Naive B cell (primary cell): ENCODE measurements at regions not wholly inside any gene's neighbourhood (a gene's known extent, or its start where the extent isn't known, plus 50 kb on each side); places are given as distances from the start of the nearest gene placed in this dataset.

ENCODE experiments used
- ATAC-seq, 2 donors: fragments of 150-1000 bp; cut with Tn5 transposase; 2 replicates each; pipeline ENCODE4 v1.10.0; 2021; ENCODE audit warnings: low read depth in 2 of 2, mild to moderate bottlenecking in 2 of 2, moderate library complexity in 2 of 2
- DNase-seq: peaks from one replicate; pipeline ENCODE4 v3.0.0; 2022
- H3K27ac Mint-ChIP-seq, 6 donors: one replicate each; pipeline ENCODE4 v1.8.0; 2020 to 2022; ENCODE audit warnings: mild to moderate bottlenecking in 6 of 6, mixed read lengths in 6 of 6, moderate library complexity in 5 of 6, inconsistent platforms in 2 of 6
- H3K27me3 Mint-ChIP-seq, 3 donors: one replicate each; pipeline ENCODE4 v1.8.0; 2021 to 2022; ENCODE audit warnings: mixed read lengths in 3 of 3, mild to moderate bottlenecking in 1 of 3
- H3K36me3 Mint-ChIP-seq, 2 donors: one replicate each; pipeline ENCODE4 v1.8.0; 2020 to 2022; ENCODE audit warnings: mixed read lengths in 2 of 2, inconsistent platforms in 1 of 2, mild to moderate bottlenecking in 1 of 2
- H3K4me1 Mint-ChIP-seq, 3 donors: one replicate each; pipeline ENCODE4 v1.8.0; 2020 to 2022; ENCODE audit warnings: mixed read lengths in 3 of 3, inconsistent platforms in 1 of 3, mild to moderate bottlenecking in 1 of 3, moderate library complexity in 1 of 3
- H3K4me3 Mint-ChIP-seq, 8 donors: one replicate each; pipeline ENCODE4 v1.8.0; 2020 to 2022; ENCODE audit warnings: mild to moderate bottlenecking in 8 of 8, mixed read lengths in 8 of 8, moderate library complexity in 8 of 8, inconsistent platforms in 2 of 8
- H3K9me3 Mint-ChIP-seq, 7 donors: one replicate each; pipeline ENCODE4 v1.8.0; 2020 to 2022; ENCODE audit warnings: mixed read lengths in 7 of 7, mild to moderate bottlenecking in 5 of 7, inconsistent platforms in 2 of 7, moderate library complexity in 1 of 7

GRCh38 chr10:128943111-128943510, 523.9 kb upstream of the MGMT start:
- Mint-ChIP-seq H3K27ac (peak overlapping the region in 1 of 6 donors; percentile 11), H3K36me3 (peaks cover 7 to 9% of the 10 kb centered on the region in 2 donors), H3K27me3 (peaks cover 0 to 12% (median 0%) of the 10 kb centered on the region in 3 donors), H3K4me1 (no peaks in the 10 kb centered on the region), H3K9me3 (peaks cover 9 to 22% (median 14%) of the 10 kb centered on the region in 7 donors), H3K4me3 (no peak overlapping the region)
- DNase-seq (no peak), ATAC-seq (no peak)

GRCh38 chr10:128945398-128945797, 521.6 kb upstream of the MGMT start:
- Mint-ChIP-seq H3K9me3 (peaks cover 9 to 22% (median 14%) of the 10 kb centered on the region in 7 donors), H3K36me3 (peaks cover 7 to 9% of the 10 kb centered on the region in 2 donors), H3K4me3 (peak overlapping the region in 1 of 8 donors; percentile 74), H3K27me3 (no peaks in the 10 kb centered on the region), H3K27ac (peak overlapping the region in 1 of 6 donors; percentile 89), H3K4me1 (no peaks in the 10 kb centered on the region)
- ATAC-seq: no peak
- no peak for DNase-seq

- DNase-seq (no peak), ATAC-seq (no peak)
- Mint-ChIP-seq H3K36me3 (peaks cover 7 to 9% of the 10 kb centered on the region in 2 donors), H3K4me1 (no peaks in the 10 kb centered on the region), H3K9me3 (peaks cover under 1 to 12% (median 10%) of the 10 kb centered on the region in 7 donors), H3K27me3 (no peaks in the 10 kb centered on the region), H3K27ac (no peak overlapping the region), H3K4me3 (no peak overlapping the region)
These were observed 516.7 kb upstream of the MGMT start for GRCh38 chr10:128950159-128950915.

- H3K27ac Mint-ChIP-seq: no peak overlapping the region
- peaks cover 0 to 11% (median 10%) of the 10 kb centered on the region in 7 donors for H3K9me3 Mint-ChIP-seq
- H3K4me1 Mint-ChIP-seq: no peaks in the 10 kb centered on the region
- H3K4me3 Mint-ChIP-seq: no peak overlapping the region
- DNase-seq: no peak
- peaks cover 7 to 9% of the 10 kb centered on the region in 2 donors for H3K36me3 Mint-ChIP-seq
- no peaks in the 10 kb centered on the region for H3K27me3 Mint-ChIP-seq
- ATAC-seq: no peak
These were observed 516.1 kb upstream of the MGMT start for GRCh38 chr10:128950916-128951275.

GRCh38 chr10:128952856-128953255, 514.2 kb upstream of the MGMT start:
- no peak overlapping the region for H3K27ac Mint-ChIP-seq
- DNase-seq: no peak
- no peak overlapping the region for H3K4me3 Mint-ChIP-seq

GRCh38 chr10:128956149-128956548, 510.9 kb upstream of the MGMT start:
- ATAC-seq: no peak

More at GRCh38 chr10:128952856-128953255, 514.2 kb upstream of the MGMT start:
- ATAC-seq: no peak
- Mint-ChIP-seq H3K9me3 (peaks cover 0 to 3% (median 0%) of the 10 kb centered on the region in 7 donors), H3K36me3 (no peaks in the 10 kb centered on the region), H3K27me3 (no peaks in the 10 kb centered on the region), H3K4me1 (no peaks in the 10 kb centered on the region)

GRCh38 chr10:128957221-128957620, 509.8 kb upstream of the MGMT start:
- no peaks in the 10 kb centered on the region for H3K4me1 Mint-ChIP-seq
- no peak overlapping the region for H3K27ac Mint-ChIP-seq
- no peak overlapping the region for H3K4me3 Mint-ChIP-seq

More at GRCh38 chr10:128956149-128956548, 510.9 kb upstream of the MGMT start:
- Mint-ChIP-seq H3K27me3 (peaks cover 0 to under 1% (median 0%) of the 10 kb centered on the region in 3 donors), H3K4me1 (no peaks in the 10 kb centered on the region), H3K27ac (no peak overlapping the region), H3K36me3 (no peaks in the 10 kb centered on the region), H3K9me3 (peaks cover 0 to 3% (median 0%) of the 10 kb centered on the region in 7 donors), H3K4me3 (no peak overlapping the region)
- DNase-seq: no peak

GRCh38 chr10:128958834-128959690, 508.0 kb upstream of the MGMT start:
- Mint-ChIP-seq H3K27ac (no peak overlapping the region), H3K27me3 (peaks cover 0 to 6% (median 0%) of the 10 kb centered on the region in 3 donors), H3K4me3 (no peak overlapping the region), H3K36me3 (no peaks in the 10 kb centered on the region), H3K9me3 (peaks cover 0 to 3% (median 0%) of the 10 kb centered on the region in 7 donors), H3K4me1 (no peaks in the 10 kb centered on the region)
- DNase-seq: no peak
- no peak for ATAC-seq

More at GRCh38 chr10:128957221-128957620, 509.8 kb upstream of the MGMT start:
- H3K36me3 Mint-ChIP-seq: no peaks in the 10 kb centered on the region
- peaks cover 0 to 6% (median 0%) of the 10 kb centered on the region in 3 donors for H3K27me3 Mint-ChIP-seq
- peaks cover 0 to 3% (median 0%) of the 10 kb centered on the region in 7 donors for H3K9me3 Mint-ChIP-seq
- DNase-seq: no peak
- ATAC-seq: no peak

GRCh38 chr10:128959746-128960145, 507.3 kb upstream of the MGMT start:
- no peak for DNase-seq
- H3K9me3 Mint-ChIP-seq: peaks cover 0 to 3% (median 0%) of the 10 kb centered on the region in 7 donors
- no peak overlapping the region for H3K4me3 Mint-ChIP-seq
- H3K27ac Mint-ChIP-seq: no peak overlapping the region
- H3K36me3 Mint-ChIP-seq: no peaks in the 10 kb centered on the region
- peaks cover 0 to 6% (median 0%) of the 10 kb centered on the region in 3 donors for H3K27me3 Mint-ChIP-seq
- no peak for ATAC-seq
- no peaks in the 10 kb centered on the region for H3K4me1 Mint-ChIP-seq

GRCh38 chr10:128960517-128960916, 506.5 kb upstream of the MGMT start:
- H3K9me3 Mint-ChIP-seq: peaks cover 0 to 5% (median 0%) of the 10 kb centered on the region in 7 donors
- no peak overlapping the region for H3K4me3 Mint-ChIP-seq
- DNase-seq (no peak), ATAC-seq (no peak)
- no peaks in the 10 kb centered on the region for H3K36me3 Mint-ChIP-seq
- H3K27ac Mint-ChIP-seq: no peak overlapping the region
- no peaks in the 10 kb centered on the region for H3K4me1 Mint-ChIP-seq
- H3K27me3 Mint-ChIP-seq: peaks cover 0 to 6% (median 0%) of the 10 kb centered on the region in 3 donors

- Mint-ChIP-seq H3K4me1 (no peaks in the 10 kb centered on the region), H3K36me3 (no peaks in the 10 kb centered on the region), H3K27me3 (peaks cover 0 to 6% (median 0%) of the 10 kb centered on the region in 3 donors), H3K27ac (no peak overlapping the region), H3K4me3 (no peak overlapping the region), H3K9me3 (peaks cover 0 to 5% (median 0%) of the 10 kb centered on the region in 7 donors)
- no peak for ATAC-seq
- no peak for DNase-seq
These were observed 504.9 kb upstream of the MGMT start for GRCh38 chr10:128962182-128962581.

- Mint-ChIP-seq H3K9me3 (peaks cover 0 to 5% (median 0%) of the 10 kb centered on the region in 7 donors), H3K4me3 (no peak overlapping the region), H3K36me3 (no peaks in the 10 kb centered on the region), H3K27ac (no peak overlapping the region), H3K27me3 (peaks cover 0 to 6% (median 0%) of the 10 kb centered on the region in 3 donors), H3K4me1 (no peaks in the 10 kb centered on the region)
- ATAC-seq (no peak), DNase-seq (no peak)
These were observed 503.6 kb upstream of the MGMT start for GRCh38 chr10:128963211-128964099.

- Mint-ChIP-seq H3K4me3 (no peak overlapping the region), H3K27ac (no peak overlapping the region), H3K9me3 (peaks cover 0 to 5% (median 0%) of the 10 kb centered on the region in 7 donors), H3K36me3 (no peaks in the 10 kb centered on the region), H3K27me3 (peaks cover 0 to 6% (median 0%) of the 10 kb centered on the region in 3 donors), H3K4me1 (no peaks in the 10 kb centered on the region)
- no peak for DNase-seq
- no peak for ATAC-seq
These were observed 503.0 kb upstream of the MGMT start for GRCh38 chr10:128964100-128964403.
